GM12878 (cell line): ENCODE measurements at regions not wholly inside any gene's neighbourhood (a gene's known extent, or its start where the extent isn't known, plus 50 kb on each side); places are given as distances from the start of the nearest gene placed in this dataset.

Experiments
- ATAC-seq: fragments of 200-7000 bp; cut with Tn5 transposase; 3 replicates; pipeline ENCODE4 v1.9.1; 2020; ENCODE audit warnings: mild to moderate bottlenecking, moderate library complexity
- BruUV-seq: library from RNA; stranded (reverse); fragments of 400-500 nt; replicated peaks from 2 replicates; lab custom pipeline; 2021; lab: Mats Ljungman, UMichigan
- CTCF ChIA-PET: fragments of 300-600 bp; sonication (Branson Sonifier 250); formaldehyde crosslinking; extraction: SDS; loops from one replicate; lab custom pipeline; 2021; ENCODE audit warnings: inconsistent platforms; lab: Yijun Ruan, JAX
- POLR2A ChIA-PET: fragments of 350-600 bp; formaldehyde crosslinking; extraction: SDS; loops from one replicate; lab custom pipeline; 2021; ENCODE audit warnings: inconsistent platforms; lab: Charles Lee
- RAD21 ChIA-PET: fragments of 300-600 bp; sonication (Branson Sonifier 250); formaldehyde crosslinking; loops from one replicate; lab custom pipeline; 2023; ENCODE audit warnings: antibody characterized with exemption; ENCODE audit not compliant: unreplicated experiment; lab: Charles Lee
- SMC1A ChIA-PET: fragments of 300-600 bp; sonication (Branson Sonifier 250); formaldehyde crosslinking; loops from one replicate; lab custom pipeline; 2023; ENCODE audit not compliant: unreplicated experiment, uncharacterized antibody; lab: Charles Lee
- DNase-seq: peaks from one replicate; pipeline ENCODE4 v3.0.0-alpha.2; 2011; ENCODE audit warnings: low read depth, low spot score
- FAIRE-seq: peaks from 3 replicates; lab custom pipeline; 2011; peaks lifted over from hg19 to GRCh38; lab: Jason Lieb, UNC
- H2AFZ ChIP-seq: 2 replicates; pipeline ENCODE4 v1.6.0; 2011; ENCODE audit warnings: low read depth, low read length, control low read depth; ENCODE audit not compliant: control insufficient read depth
- H3K27ac ChIP-seq: 2 replicates; pipeline ENCODE4 v1.5.1; 2011; ENCODE audit warnings: control low read depth; ENCODE audit not compliant: control insufficient read depth, insufficient read depth
- H3K27me3 ChIP-seq, 2 experiments: replicated peaks in 1 of 2; 2 replicates each; pipeline versions ENCODE4 v1.6.0 to v1.6.1; 2011; ENCODE audit warnings: low read length in 1 of 2; ENCODE audit not compliant: control insufficient read depth in 2 of 2, insufficient read depth in 2 of 2
- H3K36me3 ChIP-seq, 2 experiments: 2 replicates each; pipeline ENCODE4 v1.5.1; 2011; ENCODE audit warnings: low read length in 1 of 2; ENCODE audit not compliant: control insufficient read depth in 2 of 2, insufficient read depth in 2 of 2
- H3K4me1 ChIP-seq: 2 replicates; pipeline ENCODE4 v1.6.1; 2011; ENCODE audit warnings: mild to moderate bottlenecking, low read length, moderate library complexity, mixed read lengths; ENCODE audit not compliant: control insufficient read depth, insufficient read depth
- H3K4me2 ChIP-seq: 2 replicates; pipeline ENCODE4 v1.6.0; 2011; ENCODE audit warnings: control low read depth; ENCODE audit not compliant: control insufficient read depth, insufficient read depth
- H3K4me3 ChIP-seq: fragments of 200-600 bp; sonication (generic); 2 replicates; pipeline ENCODE4 v1.5.1; 2016
- H3K79me2 ChIP-seq: 2 replicates; pipeline ENCODE4 v1.6.0; 2011; ENCODE audit warnings: low read length; ENCODE audit not compliant: control insufficient read depth, insufficient read depth
- H3K9ac ChIP-seq: 2 replicates; pipeline ENCODE4 v1.8.0; 2011; ENCODE audit warnings: low read length, control low read depth, mixed read lengths; ENCODE audit not compliant: control insufficient read depth, insufficient read depth
- H3K9me3 ChIP-seq: replicated peaks from 3 replicates; pipeline ENCODE4 v1.5.1; 2011; ENCODE audit warnings: mild to moderate bottlenecking, low read length; ENCODE audit not compliant: control insufficient read depth, insufficient read depth
- H4K20me1 ChIP-seq: 2 replicates; pipeline ENCODE4 v1.6.0; 2011; ENCODE audit not compliant: control insufficient read depth, insufficient read depth
- BACH1 ChIP-seq: fragments of 450-650 bp; IDR thresholded peaks from 2 replicates; pipeline ENCODE4 v1.6.1; 2017; ENCODE audit warnings: mild to moderate bottlenecking, borderline replicate concordance
- CHD1 ChIP-seq: IDR thresholded peaks from 2 replicates; pipeline ENCODE4 v1.6.1; 2012; ENCODE audit warnings: low read depth, low read length, improper control_type of control experiment
- CHD2 ChIP-seq: IDR thresholded peaks from 2 replicates; pipeline ENCODE4 v1.6.1; 2011; ENCODE audit warnings: low read depth, low read length, improper control_type of control experiment, borderline replicate concordance
- CHD4 ChIP-seq: fragments of 200-600 bp; sonication (generic); IDR thresholded peaks from 2 replicates; pipeline ENCODE4 v1.6.1; 2016; ENCODE audit warnings: mild to moderate bottlenecking
- CREM ChIP-seq: IDR thresholded peaks from 2 replicates; pipeline ENCODE4 v1.6.1; 2014; ENCODE audit warnings: antibody characterized with exemption, low read depth
- HCFC1 ChIP-seq: fragments of 150-350 bp; IDR thresholded peaks from 2 replicates; pipeline ENCODE4 v1.6.1; 2014; ENCODE audit warnings: low read length
- HDAC6 ChIP-seq: fragments of 200-600 bp; sonication (generic); IDR thresholded peaks from one replicate; pipeline ENCODE4 v1.8.0; 2017; ENCODE audit warnings: antibody characterized with exemption; ENCODE audit not compliant: unreplicated experiment
- MEF2B ChIP-seq: fragments of 450-650 bp; IDR thresholded peaks from 2 replicates; pipeline ENCODE4 v1.6.1; 2018; ENCODE audit warnings: mild to moderate bottlenecking, moderate library complexity; ENCODE audit not compliant: partially characterized antibody, poor library complexity, severe bottlenecking
- NFYB ChIP-seq: IDR thresholded peaks from 2 replicates; pipeline ENCODE4 v1.6.1; 2011; ENCODE audit warnings: low read depth, mild to moderate bottlenecking, low read length, improper control_type of control experiment, moderate library complexity; ENCODE audit not compliant: insufficient read depth
- RCOR1 ChIP-seq: conservative IDR thresholded peaks from 2 replicates; pipeline ENCODE4 v1.6.1; 2012; ENCODE audit warnings: low read depth, low read length, improper control_type of control experiment
- SPI1 ChIP-seq: IDR thresholded peaks from 2 replicates; pipeline ENCODE4 v1.6.1; 2011; ENCODE audit warnings: low read depth, mild to moderate bottlenecking, low read length, moderate library complexity, borderline replicate concordance; ENCODE audit not compliant: insufficient read depth
- SREBF1 ChIP-seq: IDR thresholded peaks from 2 replicates; pipeline ENCODE4 v1.6.1; 2012; ENCODE audit warnings: mild to moderate bottlenecking, low read length
- SREBF2 ChIP-seq: IDR thresholded peaks from 2 replicates; pipeline ENCODE4 v1.6.1; 2012; ENCODE audit warnings: mild to moderate bottlenecking, low read length
- WGBS: methylation state at CpG from one replicate; pipeline ENCODE4 v1.1.6; 2016; ENCODE audit warnings: low lambda C conversion rate; ENCODE audit not compliant: insufficient replicate concordance, insufficient coverage; ENCODE audit errors: missing lambda C conversion rate; 5-methylcytosine and 5-hydroxymethylcytosine counted together
- in situ Hi-C: fragments of 300-500 bp; cut with MboI; formaldehyde crosslinking; loops from 9 replicates; pipeline ENCODE4 v1.14.3; 2018; ENCODE audit warnings: mixed read lengths
- intact Hi-C: fragments of 100-400 bp; cut with micrococcal nuclease; formaldehyde crosslinking; loops from one replicate; pipeline ENCODE4 v1.14.2; 2022; ENCODE audit not compliant: unreplicated experiment
- TF ChIP-seq, protein P1 (sequence below): fragments of 150-350 bp; IDR thresholded peaks from 2 replicates; pipeline ENCODE4 v1.6.1; 2014; ENCODE audit warnings: mild to moderate bottlenecking, low read depth, low read length
- TF ChIP-seq, protein P2 (sequence below): fragments of 450-650 bp; IDR thresholded peaks from 2 replicates; pipeline ENCODE4 v1.6.1; 2014; ENCODE audit warnings: mild to moderate bottlenecking
- TF ChIP-seq, protein P3 (sequence below), 3 experiments: IDR thresholded peaks in 2 of 3; conservative IDR thresholded peaks in 1 of 3; 2 replicates each; pipeline ENCODE4 v1.5.1; 2011; ENCODE audit warnings: low read depth in 3 of 3, low read length in 3 of 3, mild to moderate bottlenecking in 3 of 3, control low read depth in 2 of 3, moderate library complexity in 2 of 3, inconsistent platforms in 1 of 3, mixed read lengths in 1 of 3; ENCODE audit not compliant: control insufficient read depth in 2 of 3, insufficient read depth in 1 of 3; ENCODE audit errors: extremely low read depth in 1 of 3
- TF ChIP-seq, protein P4 (sequence below): fragments of 450-650 bp; IDR thresholded peaks from 2 replicates; pipeline ENCODE4 v1.6.1; 2018; ENCODE audit warnings: mild to moderate bottlenecking, low read depth, moderate library complexity; ENCODE audit not compliant: partially characterized antibody

DNA sequence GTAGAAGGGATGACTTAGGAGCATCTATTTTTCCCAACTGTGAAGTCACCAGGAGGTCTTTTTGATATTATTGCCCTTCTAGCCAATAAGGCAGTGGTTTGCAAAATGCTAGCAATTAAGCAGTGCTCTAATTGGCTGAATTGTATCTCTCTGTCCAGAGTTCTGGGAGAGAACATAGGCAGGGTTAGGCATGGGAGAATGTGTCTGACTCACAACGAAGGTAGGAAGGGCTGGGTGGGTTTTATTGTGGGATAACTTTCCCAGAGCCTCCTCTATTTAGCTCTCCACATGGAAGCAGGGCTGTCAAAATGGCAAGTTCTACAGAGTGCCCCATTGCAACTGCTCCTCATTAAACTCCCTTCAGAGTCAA is 415.9 kb upstream of the CADM1 start:
- Histone ChIP-seq H3K4me2 (peak overlapping the region; percentile 61), H3K4me1 (peaks cover 75% of the 10 kb centered on the region), H3K9ac (peak overlapping the region; percentile 45), H2AFZ (no peak overlapping the region), H4K20me1 (no peaks in the 10 kb centered on the region), H3K27me3 (no peaks in the 10 kb centered on the region), H3K36me3 (no peaks in the 10 kb centered on the region), H3K79me2 (no peaks in the 10 kb centered on the region), H3K9me3 (no peaks in the 10 kb centered on the region), H3K27ac (peak overlapping the region; percentile 94), H3K4me3 (peak overlapping the region; percentile 15; the same call in 1 of the 2 replicates)
- POLR2A ChIA-PET, result interaction anchor here (1.4 to 13.8 kb wide), 6 partner anchors 10 to 334 kb away, joined by 3 to 122 read pairs (median 12); no protein-coding TSS in a partner anchor
- in situ Hi-C loops (no loop called here), intact Hi-C loops (loop anchor here (2.0 to 10.0 kb wide), 3 partner anchors 335 to 1895 kb away; partner anchors contain the start of gene CADM1)
- no peak for TF ChIP-seq HCFC1
- TF ChIP-seq, protein P1, sequence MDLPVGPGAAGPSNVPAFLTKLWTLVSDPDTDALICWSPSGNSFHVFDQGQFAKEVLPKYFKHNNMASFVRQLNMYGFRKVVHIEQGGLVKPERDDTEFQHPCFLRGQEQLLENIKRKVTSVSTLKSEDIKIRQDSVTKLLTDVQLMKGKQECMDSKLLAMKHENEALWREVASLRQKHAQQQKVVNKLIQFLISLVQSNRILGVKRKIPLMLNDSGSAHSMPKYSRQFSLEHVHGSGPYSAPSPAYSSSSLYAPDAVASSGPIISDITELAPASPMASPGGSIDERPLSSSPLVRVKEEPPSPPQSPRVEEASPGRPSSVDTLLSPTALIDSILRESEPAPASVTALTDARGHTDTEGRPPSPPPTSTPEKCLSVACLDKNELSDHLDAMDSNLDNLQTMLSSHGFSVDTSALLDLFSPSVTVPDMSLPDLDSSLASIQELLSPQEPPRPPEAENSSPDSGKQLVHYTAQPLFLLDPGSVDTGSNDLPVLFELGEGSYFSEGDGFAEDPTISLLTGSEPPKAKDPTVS, result no peak
- TF ChIP-seq SREBF2, result peak; percentile 75
- TF ChIP-seq CHD4, result no peak
- TF ChIP-seq CHD1, result 0 out of 2 replicates have a peak, but pooled peaks have one; percentile 19
- no peak for TF ChIP-seq CREM
- TF ChIP-seq SREBF1, result 0 out of 2 replicates have a peak, but pooled peaks have one; percentile 14
- TF ChIP-seq RCOR1, result 0 out of 2 replicates have a peak, but pooled peaks have one; percentile 29
- TF ChIP-seq HDAC6, result no peak
- no peak for TF ChIP-seq CHD2
- TF ChIP-seq, protein P2, sequence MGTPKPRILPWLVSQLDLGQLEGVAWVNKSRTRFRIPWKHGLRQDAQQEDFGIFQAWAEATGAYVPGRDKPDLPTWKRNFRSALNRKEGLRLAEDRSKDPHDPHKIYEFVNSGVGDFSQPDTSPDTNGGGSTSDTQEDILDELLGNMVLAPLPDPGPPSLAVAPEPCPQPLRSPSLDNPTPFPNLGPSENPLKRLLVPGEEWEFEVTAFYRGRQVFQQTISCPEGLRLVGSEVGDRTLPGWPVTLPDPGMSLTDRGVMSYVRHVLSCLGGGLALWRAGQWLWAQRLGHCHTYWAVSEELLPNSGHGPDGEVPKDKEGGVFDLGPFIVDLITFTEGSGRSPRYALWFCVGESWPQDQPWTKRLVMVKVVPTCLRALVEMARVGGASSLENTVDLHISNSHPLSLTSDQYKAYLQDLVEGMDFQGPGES, result 0 out of 2 replicates have a peak, but pooled peaks have one; percentile 26
- peak; percentile 62; the same call in 1 of the 2 replicates for TF ChIP-seq SPI1
- TF ChIP-seq, protein P3, sequence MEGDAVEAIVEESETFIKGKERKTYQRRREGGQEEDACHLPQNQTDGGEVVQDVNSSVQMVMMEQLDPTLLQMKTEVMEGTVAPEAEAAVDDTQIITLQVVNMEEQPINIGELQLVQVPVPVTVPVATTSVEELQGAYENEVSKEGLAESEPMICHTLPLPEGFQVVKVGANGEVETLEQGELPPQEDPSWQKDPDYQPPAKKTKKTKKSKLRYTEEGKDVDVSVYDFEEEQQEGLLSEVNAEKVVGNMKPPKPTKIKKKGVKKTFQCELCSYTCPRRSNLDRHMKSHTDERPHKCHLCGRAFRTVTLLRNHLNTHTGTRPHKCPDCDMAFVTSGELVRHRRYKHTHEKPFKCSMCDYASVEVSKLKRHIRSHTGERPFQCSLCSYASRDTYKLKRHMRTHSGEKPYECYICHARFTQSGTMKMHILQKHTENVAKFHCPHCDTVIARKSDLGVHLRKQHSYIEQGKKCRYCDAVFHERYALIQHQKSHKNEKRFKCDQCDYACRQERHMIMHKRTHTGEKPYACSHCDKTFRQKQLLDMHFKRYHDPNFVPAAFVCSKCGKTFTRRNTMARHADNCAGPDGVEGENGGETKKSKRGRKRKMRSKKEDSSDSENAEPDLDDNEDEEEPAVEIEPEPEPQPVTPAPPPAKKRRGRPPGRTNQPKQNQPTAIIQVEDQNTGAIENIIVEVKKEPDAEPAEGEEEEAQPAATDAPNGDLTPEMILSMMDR (IDR thresholded peaks at IDR 0.05 in 2 of 3, conservative IDR thresholded peaks at IDR 0.05 in 1 of 3; ENCODE audit: control insufficient read depth in 2 of 3, extremely low read depth in 1 of 3, insufficient read depth in 1 of 3, low read depth in 3 of 3, low read length in 3 of 3), result no peak
- TF ChIP-seq BACH1, result peak; percentile 7; the same call in 1 of the 2 replicates
- TF ChIP-seq, protein P4, sequence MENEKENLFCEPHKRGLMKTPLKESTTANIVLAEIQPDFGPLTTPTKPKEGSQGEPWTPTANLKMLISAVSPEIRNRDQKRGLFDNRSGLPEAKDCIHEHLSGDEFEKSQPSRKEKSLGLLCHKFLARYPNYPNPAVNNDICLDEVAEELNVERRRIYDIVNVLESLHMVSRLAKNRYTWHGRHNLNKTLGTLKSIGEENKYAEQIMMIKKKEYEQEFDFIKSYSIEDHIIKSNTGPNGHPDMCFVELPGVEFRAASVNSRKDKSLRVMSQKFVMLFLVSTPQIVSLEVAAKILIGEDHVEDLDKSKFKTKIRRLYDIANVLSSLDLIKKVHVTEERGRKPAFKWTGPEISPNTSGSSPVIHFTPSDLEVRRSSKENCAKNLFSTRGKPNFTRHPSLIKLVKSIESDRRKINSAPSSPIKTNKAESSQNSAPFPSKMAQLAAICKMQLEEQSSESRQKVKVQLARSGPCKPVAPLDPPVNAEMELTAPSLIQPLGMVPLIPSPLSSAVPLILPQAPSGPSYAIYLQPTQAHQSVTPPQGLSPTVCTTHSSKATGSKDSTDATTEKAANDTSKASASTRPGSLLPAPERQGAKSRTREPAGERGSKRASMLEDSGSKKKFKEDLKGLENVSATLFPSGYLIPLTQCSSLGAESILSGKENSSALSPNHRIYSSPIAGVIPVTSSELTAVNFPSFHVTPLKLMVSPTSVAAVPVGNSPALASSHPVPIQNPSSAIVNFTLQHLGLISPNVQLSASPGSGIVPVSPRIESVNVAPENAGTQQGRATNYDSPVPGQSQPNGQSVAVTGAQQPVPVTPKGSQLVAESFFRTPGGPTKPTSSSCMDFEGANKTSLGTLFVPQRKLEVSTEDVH, result no peak
- 0 out of 2 replicates have a peak, but pooled peaks have one; percentile 59 for TF ChIP-seq NFYB
- peak; percentile 3 for TF ChIP-seq MEF2B
- DNase-seq (no peak), ATAC-seq (peak; percentile 29), FAIRE-seq (no peak)
- CTCF ChIA-PET, result interaction anchor here (1.5 to 6.9 kb wide), 5 partner anchors 10 to 154 kb away, joined by 5 to 61 read pairs (median 9); no protein-coding TSS in a partner anchor
- SMC1A ChIA-PET, result interaction anchor here (0.7 to 17.2 kb wide), 12 partner anchors 8 to 335 kb away, joined by 3 to 325 read pairs (median 8); no protein-coding TSS in a partner anchor
- RAD21 ChIA-PET, result interaction anchor here (1.0 to 7.7 kb wide), 11 partner anchors 10 to 154 kb away, joined by 3 to 140 read pairs (median 5); no protein-coding TSS in a partner anchor
- BruUV-seq, result no TSS peak
- WGBS, result 0% methylated on average over 1 of the region's 1 CpG
